Lower leg skin (tissue), 3 donors: ENCODE measurements at regions not wholly inside any gene's neighbourhood (a gene's known extent, or its start where the extent isn't known, plus 50 kb on each side); places are given as distances from the start of the nearest gene placed in this dataset.

ENCODE experiments used
- CTCF ChIP-seq, 3 donors: fragments of 450-650 bp; IDR thresholded peaks; one replicate each; pipeline ENCODE4 v1.5.1; 2016; ENCODE audit warnings: antibody characterized with exemption in 3 of 3, mild to moderate bottlenecking in 3 of 3, moderate library complexity in 2 of 3
- POLR2A ChIP-seq, 2 donors: fragments of 450-650 bp; IDR thresholded peaks; one replicate each; pipeline ENCODE4 v1.6.1; 2016 to 2017; ENCODE audit warnings: antibody characterized with exemption in 2 of 2, mild to moderate bottlenecking in 1 of 2, moderate library complexity in 1 of 2

- TF ChIP-seq CTCF (IDR thresholded peaks at IDR 0.05) (no peak), POLR2A (IDR thresholded peaks at IDR 0.05) (no peak)
These were observed 292.3 kb downstream of the CYRIA start for GRCh38 chr2:16373341-16373740.
